ES-I3 (cell line): ENCODE measurements at regions not wholly inside any gene's neighbourhood (a gene's known extent, or its start where the extent isn't known, plus 50 kb on each side); places are given as distances from the start of the nearest gene placed in this dataset.

Experiments
- H3K36me3 ChIP-seq: 2 replicates; pipeline ENCODE4 v1.6.1; 2013; ENCODE audit warnings: mild to moderate bottlenecking, low read length, control low read depth, moderate library complexity; ENCODE audit not compliant: insufficient read depth
- H3K4me1 ChIP-seq: 2 replicates; pipeline ENCODE4 v1.6.1; 2013; ENCODE audit warnings: mild to moderate bottlenecking, control low read depth, low read length; ENCODE audit not compliant: insufficient read depth
- H3K9ac ChIP-seq: 2 replicates; pipeline ENCODE4 v1.6.1; 2013; ENCODE audit warnings: low read depth, mild to moderate bottlenecking, low read length, moderate library complexity
- H3K9me3 ChIP-seq: 2 replicates; pipeline ENCODE4 v1.6.1; 2013; ENCODE audit warnings: mild to moderate bottlenecking, low read length, moderate library complexity; ENCODE audit not compliant: control insufficient read depth, insufficient read depth

DNA sequence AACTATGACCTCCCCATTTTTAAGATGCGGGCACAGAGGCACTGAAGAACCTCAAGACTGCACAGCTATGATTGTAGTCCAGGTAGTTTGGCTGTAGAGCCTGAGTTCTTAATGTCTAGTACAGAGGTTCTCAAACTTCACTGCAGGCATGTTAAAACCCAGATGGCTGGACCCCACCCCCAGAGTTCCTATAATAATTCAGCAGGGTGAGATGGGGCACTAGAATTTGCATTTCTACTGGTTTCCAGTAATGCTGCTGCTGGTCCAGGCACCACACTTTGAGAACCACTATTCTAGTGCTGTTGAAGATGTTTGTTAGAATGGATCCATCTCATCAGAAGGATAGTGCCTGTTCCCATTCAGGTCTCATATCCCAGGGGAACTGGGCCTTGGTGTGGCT is 274.9 kb downstream of the ABHD5 start:
- H3K9me3 ChIP-seq, result no peaks in the 10 kb centered on the region
- H3K9ac ChIP-seq, result no peak overlapping the region
- no peaks in the 10 kb centered on the region for H3K36me3 ChIP-seq
- peaks cover 15% of the 10 kb centered on the region; the same call in 1 of the 2 replicates for H3K4me1 ChIP-seq

GRCh38 chr3:43966126-43966525 is 275.4 kb downstream of the ABHD5 start:
- peaks cover 15% of the 10 kb centered on the region; the same call in 1 of the 2 replicates for H3K4me1 ChIP-seq
- H3K36me3 ChIP-seq, result no peaks in the 10 kb centered on the region
- H3K9ac ChIP-seq, result no peak overlapping the region
- H3K9me3 ChIP-seq, result no peaks in the 10 kb centered on the region

DNA sequence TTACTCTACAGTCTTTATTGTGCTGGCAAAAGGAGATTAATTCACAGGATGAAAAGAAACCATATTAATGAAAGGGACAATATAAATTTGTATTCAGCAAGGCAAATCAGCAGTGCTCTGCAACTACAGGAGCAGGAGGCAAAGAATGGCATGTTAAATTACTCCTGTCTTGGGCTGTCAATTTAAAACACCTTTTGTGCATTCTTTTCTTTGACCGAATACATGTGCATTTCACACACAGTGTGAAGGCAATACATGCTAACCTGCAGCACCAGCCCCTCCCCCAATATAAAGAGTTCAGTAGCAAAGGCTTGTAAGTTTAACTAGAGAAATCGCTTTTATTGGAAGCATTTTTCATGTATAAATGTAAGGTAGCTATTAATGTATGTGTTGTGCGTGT is 275.2 kb upstream of the TOPAZ1 start:
- Histone ChIP-seq H3K4me1 (peaks cover 15% of the 10 kb centered on the region; the same call in 1 of the 2 replicates), H3K9me3 (no peaks in the 10 kb centered on the region), H3K36me3 (no peaks in the 10 kb centered on the region), H3K9ac (no peak overlapping the region)

- Histone ChIP-seq H3K9me3 (no peaks in the 10 kb centered on the region), H3K4me1 (peaks cover 15% of the 10 kb centered on the region; the same call in 1 of the 2 replicates), H3K9ac (no peak overlapping the region), H3K36me3 (no peaks in the 10 kb centered on the region)
Measured at GRCh38 chr3:43968465-43968864, 273.2 kb upstream of the TOPAZ1 start.

DNA sequence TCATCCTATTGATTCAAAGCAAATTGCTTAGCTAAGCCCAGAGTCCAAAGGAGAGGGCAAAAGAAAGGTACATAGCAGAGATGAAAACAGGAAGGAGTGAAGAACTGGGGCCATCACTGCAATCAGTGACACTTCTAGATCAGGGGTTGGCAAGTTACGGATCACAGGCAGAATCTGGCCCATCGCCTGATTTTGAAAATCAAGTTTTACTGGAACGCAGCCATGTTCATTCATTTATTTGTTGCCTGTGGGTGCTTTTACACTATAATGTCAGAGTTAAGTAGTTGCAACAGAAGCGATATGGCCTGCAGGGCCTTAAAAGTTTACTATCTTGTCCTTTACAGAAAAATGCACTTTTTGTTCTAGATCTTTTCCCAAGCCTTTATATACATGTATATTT is 271.7 kb upstream of the TOPAZ1 start:
- H3K36me3 ChIP-seq, result no peaks in the 10 kb centered on the region
- no peak overlapping the region for H3K9ac ChIP-seq
- H3K4me1 ChIP-seq, result peaks cover 15% of the 10 kb centered on the region; the same call in 1 of the 2 replicates
- no peaks in the 10 kb centered on the region for H3K9me3 ChIP-seq

DNA sequence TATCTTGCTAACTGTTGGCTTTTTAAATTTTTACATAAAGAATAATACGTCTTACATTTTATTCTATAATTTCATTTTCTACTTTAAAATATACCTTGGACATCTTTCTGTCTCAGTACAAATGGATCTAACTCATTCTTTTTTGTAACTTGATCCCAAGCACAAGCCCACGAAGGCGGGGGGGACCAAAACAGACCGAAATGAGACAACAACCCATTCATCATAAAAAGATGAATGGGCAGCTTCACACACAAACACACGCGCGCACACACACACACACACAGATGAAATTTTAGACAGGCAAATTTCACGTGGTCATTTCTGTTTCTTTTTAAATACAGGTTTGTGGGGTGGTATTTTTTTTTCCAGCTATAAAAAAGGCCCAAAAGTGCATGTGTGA is 271.3 kb upstream of the TOPAZ1 start:
- Histone ChIP-seq H3K4me1 (peaks cover 15% of the 10 kb centered on the region; the same call in 1 of the 2 replicates), H3K9me3 (no peaks in the 10 kb centered on the region), H3K36me3 (no peaks in the 10 kb centered on the region), H3K9ac (no peak overlapping the region)

DNA sequence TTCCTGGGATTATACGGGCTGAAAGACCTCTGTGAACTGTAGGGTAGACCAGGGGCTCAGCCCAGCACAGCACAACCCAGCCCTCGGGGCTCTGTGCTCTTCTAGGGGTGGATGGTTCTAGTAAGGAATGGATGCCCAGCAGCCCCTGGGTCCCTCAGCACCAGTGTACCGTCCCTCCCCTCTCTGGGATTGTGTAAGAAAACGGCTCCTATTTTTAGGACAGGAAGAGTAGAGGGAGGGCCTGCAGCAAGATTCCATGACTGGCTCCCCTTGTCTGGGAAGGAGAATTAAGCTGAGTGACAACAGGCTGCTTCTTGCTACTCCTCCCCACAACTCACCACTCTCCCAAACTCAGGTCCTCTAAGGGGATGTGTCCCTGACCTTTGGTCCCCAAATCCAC is 270.8 kb upstream of the TOPAZ1 start:
- peaks cover 3% of the 10 kb centered on the region; the same call in 1 of the 2 replicates for H3K9me3 ChIP-seq
- no peaks in the 10 kb centered on the region for H3K36me3 ChIP-seq
- H3K4me1 ChIP-seq, result peaks cover 15% of the 10 kb centered on the region; the same call in 1 of the 2 replicates
- H3K9ac ChIP-seq, result no peak overlapping the region

DNA sequence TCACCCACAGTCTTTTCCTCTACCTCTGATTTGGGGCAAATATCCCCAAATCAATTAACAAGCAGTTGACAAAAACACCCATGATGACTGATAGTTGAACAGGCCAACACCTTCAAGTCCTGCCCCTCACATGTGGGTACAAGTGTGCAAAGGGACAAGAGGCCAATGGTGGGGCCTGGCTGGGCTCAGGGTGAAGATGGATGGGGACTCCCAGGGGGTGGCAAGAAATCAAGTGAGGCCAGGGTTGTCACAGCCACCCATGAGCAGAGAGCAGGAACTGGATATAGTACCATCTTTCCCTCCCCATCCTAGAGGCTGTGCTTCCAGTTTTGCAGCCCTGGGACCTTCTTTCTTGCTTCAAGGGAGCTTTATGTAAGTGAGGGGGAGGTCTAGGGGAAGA is 270.2 kb upstream of the TOPAZ1 start:
- Histone ChIP-seq H3K9ac (no peak overlapping the region), H3K9me3 (peaks cover 4% of the 10 kb centered on the region; the same call in 1 of the 2 replicates), H3K36me3 (no peaks in the 10 kb centered on the region), H3K4me1 (peaks cover 15% of the 10 kb centered on the region; the same call in 1 of the 2 replicates)

- H3K36me3 ChIP-seq, result no peaks in the 10 kb centered on the region
- H3K9me3 ChIP-seq, result peaks cover 4% of the 10 kb centered on the region; the same call in 1 of the 2 replicates
- H3K9ac ChIP-seq, result no peak overlapping the region
- peaks cover 17% of the 10 kb centered on the region; the same call in 1 of the 2 replicates for H3K4me1 ChIP-seq
Measured at GRCh38 chr3:43978708-43979107, 263.0 kb upstream of the TOPAZ1 start.

GRCh38 chr3:43979645-43980044 is 262.0 kb upstream of the TOPAZ1 start:
- no peak overlapping the region for H3K9ac ChIP-seq
- no peaks in the 10 kb centered on the region for H3K36me3 ChIP-seq
- peaks cover 4% of the 10 kb centered on the region; the same call in 1 of the 2 replicates for H3K9me3 ChIP-seq
- H3K4me1 ChIP-seq, result peaks cover 17% of the 10 kb centered on the region; the same call in 1 of the 2 replicates

GRCh38 chr3:43994657-43995546 is 246.8 kb upstream of the TOPAZ1 start:
- H3K4me1 ChIP-seq, result no peaks in the 10 kb centered on the region
- no peaks in the 10 kb centered on the region; the same call in 1 of the 2 replicates for H3K9me3 ChIP-seq
- H3K36me3 ChIP-seq, result no peaks in the 10 kb centered on the region
- H3K9ac ChIP-seq, result peak overlapping the region; percentile 79; the same call in 1 of the 2 replicates

DNA sequence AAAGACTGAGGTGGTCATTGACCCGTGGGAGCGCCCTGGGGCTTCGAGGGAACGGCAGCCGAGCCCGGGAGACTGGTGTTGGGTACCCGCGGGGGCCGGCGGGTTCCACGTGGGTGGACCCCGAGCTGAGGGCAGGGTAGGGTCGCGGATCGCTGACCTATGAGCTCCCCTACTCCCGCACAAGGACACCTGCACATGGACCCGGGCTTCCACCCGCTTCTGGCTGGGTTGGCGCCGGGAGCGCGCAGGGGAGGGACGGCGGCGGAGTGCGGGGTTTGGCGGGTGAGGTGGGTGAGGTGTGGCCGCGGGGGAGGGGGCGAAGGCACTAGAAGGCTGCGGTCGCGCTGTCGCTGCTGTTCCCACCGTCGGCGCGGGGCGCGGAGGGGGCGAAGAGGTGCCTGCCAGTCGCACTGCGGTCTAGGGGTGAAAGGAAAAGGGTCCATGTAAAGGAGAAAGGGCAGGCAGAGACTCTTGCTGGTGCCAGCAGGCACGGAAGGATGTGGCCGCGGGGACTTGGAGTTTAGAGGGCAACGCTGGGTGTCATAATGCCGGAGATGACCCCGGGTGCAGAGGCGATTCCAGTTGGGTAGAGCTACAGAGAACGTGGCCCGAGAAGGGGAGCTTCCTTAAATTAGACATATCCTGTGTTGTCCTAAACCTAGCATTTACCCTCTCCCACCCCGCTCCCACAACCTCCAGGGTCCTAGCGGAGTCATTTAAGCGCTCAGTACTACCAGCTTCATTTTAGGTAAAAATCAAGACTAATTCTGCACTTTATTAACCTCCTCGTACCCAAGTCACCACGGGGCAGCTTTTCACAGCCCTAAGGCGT is 245.9 kb upstream of the TOPAZ1 start:
- no peaks in the 10 kb centered on the region for H3K36me3 ChIP-seq
- peaks cover 4% of the 10 kb centered on the region; the same call in 1 of the 2 replicates for H3K4me1 ChIP-seq
- no peaks in the 10 kb centered on the region; the same call in 1 of the 2 replicates for H3K9me3 ChIP-seq
- H3K9ac ChIP-seq, result peak overlapping the region; percentile 79

DNA sequence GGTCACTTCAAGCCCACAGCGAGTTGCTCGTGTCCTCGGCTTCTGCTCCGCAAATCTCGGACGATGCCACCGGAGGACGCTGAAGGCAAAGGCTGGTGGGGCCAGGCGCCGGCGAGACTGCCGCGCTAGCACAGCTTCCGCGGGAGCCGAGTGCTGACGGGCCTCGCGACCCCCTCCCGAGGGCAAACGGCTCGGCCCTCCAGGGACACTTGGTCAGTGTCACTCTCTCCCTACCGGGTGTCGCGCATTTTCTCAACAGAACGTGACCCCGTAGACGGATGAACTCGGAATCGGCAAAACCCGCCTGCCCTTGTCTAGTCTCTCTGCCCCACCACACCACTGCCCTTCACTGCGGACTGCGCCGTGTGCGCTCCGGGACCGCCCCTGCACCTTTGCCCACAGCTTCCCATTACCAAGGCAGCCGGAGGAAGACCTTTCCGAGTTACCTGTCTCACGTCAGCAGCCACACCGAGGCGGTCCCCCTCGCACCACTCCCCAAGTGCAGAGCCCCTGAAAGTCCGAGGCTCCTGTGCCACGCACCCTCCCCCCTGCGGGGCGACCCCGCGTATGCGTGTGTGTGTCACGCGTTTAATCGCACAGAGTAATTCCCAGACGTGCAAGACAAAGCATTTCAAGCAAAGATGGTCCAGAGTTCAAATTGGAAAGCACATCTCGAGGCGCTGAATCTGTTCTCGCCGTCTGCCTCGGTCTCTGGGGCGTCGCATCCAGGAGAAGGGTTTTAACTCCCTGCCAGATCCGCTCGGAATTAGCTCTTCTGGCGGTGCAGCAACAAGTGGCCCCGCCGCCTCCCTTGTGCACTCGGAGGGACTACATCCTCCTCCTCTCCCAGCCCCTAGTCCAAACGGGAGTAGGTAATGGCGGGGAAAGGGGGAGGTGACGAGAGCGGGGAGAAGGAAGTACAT is 245.0 kb upstream of the TOPAZ1 start:
- Histone ChIP-seq H3K9ac (peak overlapping the region; percentile 79), H3K9me3 (no peaks in the 10 kb centered on the region; the same call in 1 of the 2 replicates), H3K4me1 (peaks cover 7% of the 10 kb centered on the region; the same call in 1 of the 2 replicates), H3K36me3 (no peaks in the 10 kb centered on the region)
